Uterus (tissue), 3 donors: ENCODE measurements at regions not wholly inside any gene's neighbourhood (a gene's known extent, or its start where the extent isn't known, plus 50 kb on each side); places are given as distances from the start of the nearest gene placed in this dataset.

ENCODE experiments used
- DNase-seq, 2 donors: peaks; one replicate each; pipeline ENCODE4 v3.0.0-alpha.2; 2019 to 2020
- H3K27ac ChIP-seq, 2 donors: fragments of 200-600 bp; sonication (generic); 1 replicate in 1 of 2; 2 replicates in 1 of 2; pipeline ENCODE4 v1.5.1; 2016 to 2018
- H3K27me3 ChIP-seq, 2 donors: fragments of 200-600 bp; sonication (generic); one replicate each; pipeline ENCODE4 v1.5.1; 2018 to 2019; ENCODE audit warnings: control low read depth in 1 of 2
- H3K36me3 ChIP-seq, 2 donors: fragments of 200-600 bp; sonication (generic); one replicate each; pipeline ENCODE4 v1.5.1; 2019; ENCODE audit warnings: control low read depth in 1 of 2
- H3K4me1 ChIP-seq, 2 donors: fragments of 200-600 bp; sonication (generic); one replicate each; pipeline ENCODE4 v1.5.1; 2018 to 2019; ENCODE audit warnings: control low read depth in 1 of 2
- H3K4me3 ChIP-seq, 2 donors: fragments of 200-600 bp; sonication (generic); 1 replicate in 1 of 2; 2 replicates in 1 of 2; pipeline ENCODE4 v1.5.1; 2018 to 2019; ENCODE audit warnings: mild to moderate bottlenecking in 1 of 2
- H3K9me3 ChIP-seq, 2 donors: fragments of 200-600 bp; sonication (generic); one replicate each; pipeline ENCODE4 v1.5.1; 2019; ENCODE audit warnings: control low read depth in 1 of 2
- CTCF ChIP-seq, 4 experiments: fragments of 200-600 bp in 2 of 4; fragments of 450-650 bp in 2 of 4; sonication (generic) in 2 of 4; IDR thresholded peaks; one replicate each; pipeline ENCODE4 v1.5.1; 2016 to 2019; ENCODE audit warnings: antibody characterized with exemption in 4 of 4, mild to moderate bottlenecking in 2 of 4, moderate library complexity in 1 of 4
- POLR2A ChIP-seq, 2 donors: fragments of 450-650 bp; IDR thresholded peaks; one replicate each; pipeline ENCODE4 v1.6.1; 2016; ENCODE audit warnings: antibody characterized with exemption in 2 of 2, mild to moderate bottlenecking in 1 of 2, moderate library complexity in 1 of 2
- intact Hi-C: fragments of 100-400 bp; cut with DNase I; formaldehyde crosslinking; loops from one replicate; pipeline ENCODE4 v1.15.1; 2023; ENCODE audit warnings: low total_unique reads
- donor health status: DM: yes; HTN: yes; CAD: no.

- DNase-seq: no peak
- Histone ChIP-seq H3K27ac (no peak overlapping the region), H3K4me1 (no peaks in the 10 kb centered on the region), H3K27me3 (no peaks in the 10 kb centered on the region), H3K4me3 (no peak overlapping the region), H3K36me3 (no peaks in the 10 kb centered on the region), H3K9me3 (no peaks in the 10 kb centered on the region)
- TF ChIP-seq CTCF (IDR thresholded peaks at IDR 0.05) (no peak), POLR2A (IDR thresholded peaks at IDR 0.05) (no peak)
- intact Hi-C loops: no loop called here
Measured at GRCh38 chr5:128826275-128826674, 139.0 kb upstream of the SLC27A6 start.

GRCh38 chr5:128836571-128836970 lies 128.7 kb upstream of the SLC27A6 start:
- no peak for DNase-seq
- Histone ChIP-seq H3K9me3 (no peaks in the 10 kb centered on the region), H3K36me3 (no peaks in the 10 kb centered on the region), H3K4me1 (no peaks in the 10 kb centered on the region), H3K4me3 (no peak overlapping the region), H3K27me3 (no peaks in the 10 kb centered on the region), H3K27ac (no peak overlapping the region)
- TF ChIP-seq POLR2A (IDR thresholded peaks at IDR 0.05) (no peak), CTCF (IDR thresholded peaks at IDR 0.05) (no peak)
- intact Hi-C loops: no loop called here

- intact Hi-C loops: no loop called here
- no peaks in the 10 kb centered on the region for H3K27me3 ChIP-seq
Measured at GRCh38 chr5:128838623-128839022, 126.7 kb upstream of the SLC27A6 start.

GRCh38 chr5:128842241-128842640 lies 123.0 kb upstream of the SLC27A6 start:
- DNase-seq: no peak
- intact Hi-C loops: no loop called here
- Histone ChIP-seq H3K4me3 (no peak overlapping the region), H3K27ac (no peak overlapping the region), H3K9me3 (no peaks in the 10 kb centered on the region), H3K4me1 (no peaks in the 10 kb centered on the region), H3K27me3 (no peaks in the 10 kb centered on the region), H3K36me3 (no peaks in the 10 kb centered on the region)
- TF ChIP-seq POLR2A (IDR thresholded peaks at IDR 0.05) (no peak), CTCF (IDR thresholded peaks at IDR 0.05) (no peak)

More at GRCh38 chr5:128838623-128839022, 126.7 kb upstream of the SLC27A6 start:
- Histone ChIP-seq H3K4me3 (no peak overlapping the region), H3K4me1 (no peaks in the 10 kb centered on the region), H3K9me3 (no peaks in the 10 kb centered on the region), H3K36me3 (no peaks in the 10 kb centered on the region), H3K27ac (no peak overlapping the region)
- DNase-seq: no peak
- TF ChIP-seq POLR2A (IDR thresholded peaks at IDR 0.05) (no peak), CTCF (IDR thresholded peaks at IDR 0.05) (no peak)

GRCh38 chr5:128844354-128844923 lies 120.8 kb upstream of the SLC27A6 start:
- H3K9me3 ChIP-seq: no peaks in the 10 kb centered on the region
- DNase-seq: no peak
- H3K4me3 ChIP-seq: no peak overlapping the region
- no peak overlapping the region for H3K27ac ChIP-seq
- intact Hi-C loops: no loop called here
- H3K36me3 ChIP-seq: no peaks in the 10 kb centered on the region
- H3K27me3 ChIP-seq: no peaks in the 10 kb centered on the region
- peak in 3 of 4 experiments; percentile 7 to 24 (median 8) for TF ChIP-seq CTCF (IDR thresholded peaks at IDR 0.05)
- TF ChIP-seq POLR2A (IDR thresholded peaks at IDR 0.05): no peak
- no peaks in the 10 kb centered on the region for H3K4me1 ChIP-seq
